ENCODE measurements at regions not wholly inside any gene's neighbourhood (a gene's known extent, or its start where the extent isn't known, plus 50 kb on each side); places are given as distances from the start of the nearest gene placed in this dataset.
"Not testable (repeated sequence)": the region's sequence is repeated elsewhere in the genome, so short reads cannot be mapped to it uniquely, and the experiment has no call there.

DNA sequence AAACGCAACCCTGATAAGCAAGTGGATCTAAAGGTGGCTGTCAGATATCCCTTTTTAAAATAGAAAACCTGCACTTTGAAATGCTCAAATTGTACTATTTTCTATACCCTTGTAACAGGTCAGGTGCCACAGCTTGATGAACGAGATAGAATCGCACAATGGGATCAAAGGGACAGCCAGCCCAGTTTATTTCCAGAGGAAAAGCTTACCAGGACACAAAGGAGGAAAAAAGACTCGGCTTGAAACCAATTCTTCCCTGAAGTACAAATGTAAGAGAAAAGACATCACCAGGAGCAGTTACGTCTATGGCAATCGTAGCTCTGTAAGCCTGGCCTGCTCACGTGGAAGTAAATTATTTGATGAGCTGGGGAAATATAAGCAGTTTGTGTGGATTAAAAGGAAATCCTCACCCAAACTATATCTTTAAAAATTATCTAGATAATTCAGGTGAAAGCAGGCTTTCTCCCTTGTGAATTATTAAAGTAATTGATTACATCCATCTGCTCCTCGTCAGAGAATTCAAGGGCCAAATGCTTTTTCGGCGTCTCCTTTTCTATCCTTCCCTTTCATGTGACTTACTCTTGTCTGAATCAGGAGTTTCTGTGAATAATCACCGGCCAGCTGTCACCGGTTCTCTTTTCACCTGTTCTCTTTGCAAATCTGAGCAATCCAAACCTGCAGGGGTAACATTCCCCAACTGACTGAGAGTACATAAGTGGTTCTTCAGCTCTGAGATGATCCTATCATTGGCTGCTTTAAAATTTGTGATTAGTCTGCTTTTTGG, 339.2 kb upstream of the ONECUT1 start:
- no peak overlapping the region for H3K27ac ChIP-seq
- TF ChIP-seq, protein P1, sequence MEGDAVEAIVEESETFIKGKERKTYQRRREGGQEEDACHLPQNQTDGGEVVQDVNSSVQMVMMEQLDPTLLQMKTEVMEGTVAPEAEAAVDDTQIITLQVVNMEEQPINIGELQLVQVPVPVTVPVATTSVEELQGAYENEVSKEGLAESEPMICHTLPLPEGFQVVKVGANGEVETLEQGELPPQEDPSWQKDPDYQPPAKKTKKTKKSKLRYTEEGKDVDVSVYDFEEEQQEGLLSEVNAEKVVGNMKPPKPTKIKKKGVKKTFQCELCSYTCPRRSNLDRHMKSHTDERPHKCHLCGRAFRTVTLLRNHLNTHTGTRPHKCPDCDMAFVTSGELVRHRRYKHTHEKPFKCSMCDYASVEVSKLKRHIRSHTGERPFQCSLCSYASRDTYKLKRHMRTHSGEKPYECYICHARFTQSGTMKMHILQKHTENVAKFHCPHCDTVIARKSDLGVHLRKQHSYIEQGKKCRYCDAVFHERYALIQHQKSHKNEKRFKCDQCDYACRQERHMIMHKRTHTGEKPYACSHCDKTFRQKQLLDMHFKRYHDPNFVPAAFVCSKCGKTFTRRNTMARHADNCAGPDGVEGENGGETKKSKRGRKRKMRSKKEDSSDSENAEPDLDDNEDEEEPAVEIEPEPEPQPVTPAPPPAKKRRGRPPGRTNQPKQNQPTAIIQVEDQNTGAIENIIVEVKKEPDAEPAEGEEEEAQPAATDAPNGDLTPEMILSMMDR (conservative IDR thresholded peaks at IDR 0.05), result no peak

DNA sequence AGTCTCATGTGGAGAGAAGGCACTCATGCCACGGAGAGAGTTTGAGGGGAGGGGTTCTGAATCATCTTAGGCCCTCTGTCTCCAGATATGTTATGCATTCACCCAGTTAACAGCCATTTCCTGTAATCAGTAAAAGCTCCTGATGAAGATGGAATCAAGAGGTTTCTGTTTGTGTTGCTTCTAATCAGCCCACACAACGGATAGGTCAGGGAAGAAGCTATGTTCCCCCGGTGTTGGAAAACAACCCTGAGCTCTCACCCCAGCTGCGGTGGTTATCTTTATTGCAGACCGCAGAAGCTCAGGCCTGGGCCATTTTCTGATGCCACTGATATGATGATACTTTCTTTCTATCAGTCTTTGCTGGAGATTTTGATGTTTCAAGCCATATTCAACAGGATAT, 338.5 kb upstream of the ONECUT1 start:
- H3K27ac ChIP-seq, result no peak overlapping the region
- TF ChIP-seq, protein P1 (conservative IDR thresholded peaks at IDR 0.05), result no peak

DNA sequence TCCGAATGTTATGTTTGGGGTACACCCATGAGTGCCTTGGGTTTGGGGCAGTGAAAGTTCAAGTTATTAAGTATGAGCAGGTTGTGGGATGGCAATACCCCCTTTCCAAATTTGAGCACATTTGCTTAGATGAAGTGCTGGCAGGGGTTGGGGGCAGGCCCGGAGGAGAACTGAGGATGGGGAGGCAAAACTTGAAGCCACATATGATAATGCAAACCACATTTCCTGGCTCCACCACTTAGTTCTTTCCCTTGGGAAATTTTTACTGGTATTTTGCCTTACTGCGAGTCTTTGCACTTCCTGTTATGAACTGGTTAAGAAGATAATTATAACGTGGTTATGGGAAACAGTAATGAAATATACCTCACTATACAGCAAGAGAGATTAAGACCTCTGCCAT, 336.0 kb upstream of the ONECUT1 start:
- H3K27ac ChIP-seq, result no peak overlapping the region
- TF ChIP-seq, protein P1 (conservative IDR thresholded peaks at IDR 0.05), result no peak

DNA sequence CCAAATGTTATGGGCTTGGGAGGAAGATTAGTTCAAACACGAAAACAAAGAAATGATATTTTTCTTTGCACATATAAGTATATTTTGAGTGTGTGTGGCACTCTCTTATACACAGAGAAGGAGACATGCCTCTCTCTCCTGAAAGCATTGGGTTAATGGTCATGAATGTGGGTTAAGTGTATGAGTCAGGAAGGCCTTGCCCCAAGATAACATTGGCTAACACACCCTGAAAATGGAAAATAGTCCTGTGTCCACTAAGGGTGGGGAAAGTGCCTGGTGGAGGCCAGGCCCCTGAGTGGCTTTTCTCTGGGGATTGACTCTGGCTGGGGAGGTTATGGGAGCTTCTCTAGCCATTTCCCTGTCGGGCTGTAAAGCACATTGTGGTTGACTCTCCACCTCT, 332.7 kb upstream of the ONECUT1 start:
- no peak overlapping the region for H3K27ac ChIP-seq
- TF ChIP-seq, protein P1 (conservative IDR thresholded peaks at IDR 0.05), result no peak

DNA sequence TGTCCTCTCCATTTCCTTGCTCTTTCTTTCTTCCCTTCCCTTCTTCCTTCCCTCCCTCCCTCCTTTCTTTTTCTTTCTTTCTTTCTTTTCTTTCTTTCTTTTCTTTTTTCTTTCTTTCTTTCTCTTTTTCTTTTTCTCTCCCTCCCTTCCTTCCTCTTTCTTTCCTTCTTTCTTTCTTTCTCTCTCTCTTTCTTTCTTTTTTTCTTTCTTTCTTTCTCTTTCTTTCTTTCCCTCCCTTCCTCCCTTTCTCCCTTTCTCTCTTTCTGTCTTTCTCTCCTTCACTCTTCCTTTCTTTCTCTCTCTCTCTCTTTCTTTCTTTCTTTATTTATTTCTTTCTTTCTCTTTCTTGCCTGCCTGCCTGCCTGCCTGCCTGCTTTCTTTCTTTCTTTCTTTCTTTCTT, 326.8 kb upstream of the ONECUT1 start:
- H3K27ac ChIP-seq, result not testable (repeated sequence)

DNA sequence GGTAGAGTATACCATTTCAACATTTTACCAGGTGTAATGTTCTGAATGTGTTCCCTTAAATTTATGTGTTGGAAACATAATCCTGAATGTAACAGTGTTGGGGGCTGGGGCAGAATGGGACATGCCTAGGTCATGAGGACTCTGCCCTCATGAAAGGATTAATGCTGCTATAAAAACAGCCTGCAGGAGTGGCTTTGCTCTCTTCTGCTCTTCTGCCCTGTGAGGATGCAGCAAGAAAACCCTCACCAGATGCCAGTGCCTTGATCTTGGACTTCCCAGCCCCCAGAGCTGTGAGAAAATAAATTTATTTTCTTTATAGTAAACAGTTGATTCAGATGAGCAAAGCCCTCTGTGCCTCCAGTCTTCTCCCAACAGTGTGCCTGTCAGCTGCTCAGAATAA, 326.0 kb upstream of the ONECUT1 start:
- H3K27ac ChIP-seq, result no peak overlapping the region
- TF ChIP-seq, protein P1 (conservative IDR thresholded peaks at IDR 0.05), result no peak

DNA sequence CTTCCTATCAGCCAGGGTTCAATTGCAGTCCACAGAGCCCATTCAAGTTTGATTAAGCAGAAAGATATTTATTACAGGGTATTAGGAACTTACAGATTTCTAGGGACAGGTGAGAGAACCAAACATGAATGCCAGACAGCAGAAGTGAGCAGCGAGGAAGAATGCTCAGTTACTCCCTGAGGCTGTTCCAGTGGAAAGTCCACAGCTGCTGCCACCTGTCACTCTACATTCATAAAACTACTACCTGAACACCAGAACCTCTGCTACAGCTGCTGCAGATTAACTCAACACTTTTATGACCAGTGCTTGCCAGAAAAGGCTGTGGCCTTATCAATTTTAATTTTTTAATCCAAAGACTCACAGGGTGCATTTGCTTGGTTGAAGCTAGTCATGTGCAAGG, 325.4 kb upstream of the ONECUT1 start:
- H3K27ac ChIP-seq, result no peak overlapping the region
- TF ChIP-seq, protein P1 (conservative IDR thresholded peaks at IDR 0.05), result no peak

DNA sequence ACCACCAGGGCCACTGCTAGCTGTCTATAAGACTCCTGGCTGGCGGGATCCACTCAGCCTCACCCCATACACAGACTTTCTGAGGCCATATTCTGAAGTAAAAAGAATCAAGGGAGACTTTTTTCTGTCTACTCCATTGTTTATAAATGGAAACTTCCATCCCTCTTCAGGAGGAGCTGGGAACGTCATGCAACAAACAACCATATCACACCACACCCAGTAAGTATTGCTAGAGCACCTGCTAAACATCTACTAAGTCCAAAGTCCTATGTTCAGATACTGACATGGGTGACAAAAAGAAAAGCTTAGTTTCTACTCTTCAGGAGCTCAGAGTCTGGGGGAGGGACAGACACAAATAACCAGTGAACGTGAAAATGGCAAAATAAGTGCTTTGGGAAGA, 324.8 kb upstream of the ONECUT1 start:
- TF ChIP-seq, protein P1 (conservative IDR thresholded peaks at IDR 0.05), result no peak

More for the DNA sequence above, 324.8 kb upstream of the ONECUT1 start:
- no peak overlapping the region for H3K27ac ChIP-seq

Data from VCaP (cell line).